DMS79 (cell line): ENCODE measurements at regions not wholly inside any gene's neighbourhood (a gene's known extent, or its start where the extent isn't known, plus 50 kb on each side); places are given as distances from the start of the nearest gene placed in this dataset.

Source experiments
- DNase-seq: peaks from one replicate; lab custom pipeline; 2025; lab: John Stamatoyannopoulos, UW

GRCh38 chr10:44198780-44199097 lies 186.2 kb downstream of the CXCL12 start:
- DNase-seq: no peak

- no peak for DNase-seq
These were observed 186.7 kb downstream of the CXCL12 start for GRCh38 chr10:44198096-44198779.

DNA sequence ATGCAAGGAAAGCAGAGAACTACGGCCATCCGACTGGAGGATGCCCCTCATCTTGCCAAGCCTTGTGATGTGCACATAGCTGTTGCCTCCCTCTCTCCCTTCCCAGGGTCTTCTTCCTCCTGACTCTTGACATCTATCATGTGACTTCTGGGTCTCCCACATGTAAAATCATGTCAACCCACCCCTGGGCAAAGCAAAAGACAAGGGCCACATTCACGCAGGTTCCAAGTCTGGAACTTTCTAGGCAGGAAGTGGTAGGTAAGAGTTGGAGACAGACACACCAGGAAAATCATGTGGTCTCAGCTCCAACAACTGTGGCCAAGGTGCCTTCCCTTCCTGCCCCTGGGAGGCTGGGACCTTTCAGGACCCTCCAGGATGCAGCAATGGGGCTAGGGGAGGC lies 187.3 kb downstream of the CXCL12 start:
- DNase-seq: no peak

DNA sequence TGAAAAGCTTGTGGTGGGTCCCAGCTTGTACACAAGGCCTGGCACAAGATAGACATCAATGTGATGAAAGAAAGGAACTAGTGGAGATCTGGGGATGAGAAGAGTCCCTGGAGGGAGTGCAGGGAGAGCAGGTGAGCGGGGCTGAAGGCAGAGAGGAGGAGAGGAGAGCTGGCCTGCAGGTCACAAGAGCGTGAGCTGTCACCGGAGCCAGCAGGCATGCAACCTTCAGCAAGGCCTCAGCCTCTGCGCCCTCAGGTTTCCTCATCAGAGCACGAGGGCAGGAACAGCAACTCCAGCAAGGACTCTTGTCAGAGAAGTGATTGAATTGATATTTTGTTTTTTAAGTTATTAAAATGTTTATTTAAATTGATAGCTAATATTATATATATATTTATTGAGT lies 188.6 kb downstream of the CXCL12 start:
- no peak for DNase-seq

- no peak for DNase-seq
These were observed 188.9 kb downstream of the CXCL12 start for GRCh38 chr10:44196008-44196320.

DNA sequence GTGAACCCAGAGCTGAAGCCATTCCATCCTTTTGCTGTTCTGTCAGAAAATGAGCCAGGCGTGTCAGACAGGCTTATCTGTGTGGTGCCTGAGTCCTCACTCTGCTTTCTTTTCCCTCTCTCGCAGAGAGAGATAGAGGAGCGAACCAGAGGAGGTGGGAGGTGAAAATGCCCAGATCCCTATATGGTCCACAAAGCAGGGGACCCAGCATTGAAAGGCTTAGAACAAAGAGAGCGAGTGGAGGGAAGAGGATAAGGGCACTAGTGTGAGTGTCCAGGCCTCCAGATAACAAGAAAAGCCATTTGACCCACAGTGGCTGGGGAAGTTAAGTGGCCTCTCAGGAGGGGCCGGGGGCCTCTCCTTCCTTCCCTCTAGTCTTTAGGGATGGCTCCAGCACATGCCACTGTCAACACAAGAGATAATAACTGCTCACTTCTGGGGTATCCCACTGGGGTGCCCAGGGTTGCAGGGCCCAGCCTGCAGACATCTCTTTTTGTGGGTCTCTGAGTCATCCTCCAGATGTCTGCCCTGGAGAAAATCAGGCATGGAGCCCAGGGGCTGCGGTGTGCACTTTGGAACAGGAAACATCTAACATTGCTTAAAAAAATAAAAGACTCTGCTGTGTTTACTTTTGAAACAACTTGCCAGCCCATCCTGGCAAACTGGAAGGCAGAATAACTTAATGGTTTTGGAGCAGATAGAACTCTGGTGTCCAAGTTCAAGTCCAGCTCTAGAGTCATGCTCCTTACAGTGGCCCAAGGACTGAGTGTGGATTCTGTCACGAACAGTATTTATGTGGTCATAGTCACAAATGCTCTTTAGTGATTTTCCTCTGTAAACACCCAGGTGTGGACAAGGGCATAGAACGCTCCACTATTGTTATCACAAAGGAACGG lies 189.5 kb downstream of the CXCL12 start:
- no peak for DNase-seq

DNA sequence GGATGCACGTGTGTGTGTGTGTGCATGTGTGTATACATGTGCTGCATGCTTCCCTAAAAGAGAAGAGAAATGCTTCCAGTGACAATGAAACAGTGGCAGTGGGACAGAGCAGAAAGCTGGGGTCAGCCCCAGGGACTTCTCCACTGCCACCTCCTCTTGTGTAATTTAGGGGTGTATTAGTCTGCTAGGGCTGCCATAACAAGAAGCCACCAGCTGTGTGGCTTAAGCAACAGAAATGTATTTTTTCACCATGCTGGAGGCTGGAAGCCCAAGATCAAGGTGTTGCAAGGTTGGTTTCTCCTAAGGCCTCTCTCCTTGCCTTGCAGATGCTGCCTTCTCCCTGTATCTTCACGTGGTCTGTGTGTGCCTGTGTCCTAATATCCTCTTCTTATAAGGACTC lies 190.5 kb downstream of the CXCL12 start:
- no peak for DNase-seq

GRCh38 chr10:44193567-44194220 lies 191.2 kb downstream of the CXCL12 start:
- no peak for DNase-seq

DNA sequence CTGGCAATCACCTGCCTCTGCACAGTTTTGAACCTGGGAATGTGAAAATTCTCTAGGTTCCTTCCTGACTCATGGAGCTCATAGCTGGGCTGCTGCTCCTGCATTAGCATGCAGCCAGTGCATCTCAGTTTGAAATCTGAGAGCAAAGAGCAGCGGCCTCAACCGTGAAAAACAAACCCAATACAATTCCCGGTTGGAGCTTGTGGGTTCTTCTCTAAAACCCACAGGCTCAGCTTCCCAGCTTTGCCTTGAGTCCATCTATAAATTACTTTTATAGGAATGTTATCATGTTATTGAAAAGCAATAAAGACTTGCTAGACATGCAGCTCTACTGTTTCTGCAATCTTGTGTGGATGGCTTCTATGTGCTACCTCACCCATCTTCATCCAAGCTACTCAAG lies 191.7 kb downstream of the CXCL12 start:
- no peak for DNase-seq

DNA sequence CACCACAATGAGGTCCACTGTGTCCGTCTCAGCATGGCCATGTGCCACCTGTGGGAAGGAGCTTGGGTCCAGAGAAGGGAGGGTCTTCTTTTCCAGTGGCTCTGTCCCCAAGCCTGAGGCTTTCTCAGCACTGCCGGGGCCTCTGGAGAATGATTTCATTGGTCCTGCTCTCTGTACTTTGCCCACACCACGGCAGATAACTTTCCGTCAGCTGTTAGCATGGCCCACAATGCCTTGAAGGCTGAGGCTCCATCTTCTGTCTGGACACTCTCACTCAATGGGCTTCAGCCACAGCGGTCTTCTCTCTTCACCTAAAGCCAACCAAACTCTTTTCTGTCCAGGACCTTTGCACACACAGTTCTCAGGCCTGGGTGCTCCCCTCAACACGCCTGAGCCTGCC lies 192.5 kb downstream of the CXCL12 start:
- DNase-seq: no peak

- no peak for DNase-seq
These were observed 194.4 kb downstream of the CXCL12 start for GRCh38 chr10:44190541-44190940.

DNA sequence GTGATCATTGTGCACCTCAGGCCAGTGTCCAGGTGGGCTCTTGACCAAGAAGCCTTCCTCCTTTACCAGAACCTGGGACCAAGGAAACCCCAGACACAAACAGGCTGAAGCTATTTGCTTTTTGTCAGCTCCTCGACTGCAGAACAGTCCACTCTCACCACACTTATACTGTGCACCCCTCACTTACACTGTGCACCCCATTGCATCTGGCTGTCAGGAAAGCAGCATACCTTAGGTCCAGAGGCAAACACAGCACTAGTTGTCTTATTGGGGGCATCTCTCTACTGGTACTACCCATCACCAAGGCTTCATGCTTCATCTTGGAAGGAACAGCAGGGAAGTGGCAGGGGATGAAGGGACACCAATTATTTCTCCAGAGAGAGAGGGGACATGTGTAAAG lies 198.1 kb downstream of the CXCL12 start:
- DNase-seq: no peak

DNA sequence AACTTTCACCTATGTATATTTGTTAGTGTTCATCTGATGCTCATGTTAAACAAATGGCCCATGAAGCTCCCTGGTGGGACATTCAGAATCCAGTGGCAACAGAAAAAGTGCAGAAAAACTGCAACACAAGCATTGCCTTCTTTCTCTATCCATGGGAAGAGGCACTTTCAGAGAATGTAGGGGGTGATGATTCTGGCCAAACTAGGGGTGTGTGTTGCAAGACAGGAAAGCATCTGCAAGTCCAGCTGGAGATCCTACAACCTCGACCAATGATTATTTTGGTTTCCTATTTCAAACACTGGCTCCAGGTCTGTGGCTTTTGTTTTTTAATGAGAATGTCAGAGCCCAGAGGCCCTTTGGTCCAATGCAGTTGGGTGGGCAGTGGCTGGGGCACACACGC lies 198.7 kb downstream of the CXCL12 start:
- no peak for DNase-seq

GRCh38 chr10:44185315-44185666 lies 199.6 kb downstream of the CXCL12 start:
- DNase-seq: no peak

DNA sequence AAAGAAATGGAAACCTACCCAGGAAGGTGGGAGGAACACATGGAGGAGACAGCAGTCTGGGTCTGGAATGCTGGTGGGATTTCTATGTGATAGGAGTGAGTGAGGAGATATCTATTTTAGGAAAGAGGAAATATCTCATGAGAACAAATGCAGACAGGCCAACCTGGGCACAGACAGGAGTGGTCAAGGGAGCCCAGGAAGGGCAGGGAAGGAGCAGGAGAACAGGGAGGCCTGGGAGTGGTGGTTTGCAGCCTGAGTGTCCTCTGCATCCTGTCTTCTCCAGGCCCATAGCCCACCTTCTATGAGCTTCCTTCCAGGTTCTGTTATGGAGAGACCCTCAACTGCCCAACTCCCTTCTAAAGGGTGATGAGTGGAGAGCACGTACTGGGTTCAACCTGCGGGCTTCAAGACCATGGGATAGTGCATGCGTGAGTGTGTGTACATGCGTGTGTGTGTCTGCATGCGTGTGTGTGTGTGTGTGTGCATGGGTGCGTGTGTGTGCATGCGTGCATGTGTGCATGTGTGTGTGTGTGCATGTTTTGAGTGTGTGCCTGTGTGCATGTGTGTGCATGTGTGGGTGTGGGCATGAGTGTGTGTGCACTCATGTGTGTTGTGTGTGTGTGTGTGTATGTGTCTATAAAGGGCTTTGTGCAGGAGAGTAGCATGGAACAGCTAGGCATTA lies 200.1 kb downstream of the CXCL12 start:
- no peak for DNase-seq

GRCh38 chr10:44183667-44184632 lies 200.9 kb downstream of the CXCL12 start:
- DNase-seq: no peak

- DNase-seq: no peak
These were observed 202.0 kb downstream of the CXCL12 start for GRCh38 chr10:44182909-44183308.

DNA sequence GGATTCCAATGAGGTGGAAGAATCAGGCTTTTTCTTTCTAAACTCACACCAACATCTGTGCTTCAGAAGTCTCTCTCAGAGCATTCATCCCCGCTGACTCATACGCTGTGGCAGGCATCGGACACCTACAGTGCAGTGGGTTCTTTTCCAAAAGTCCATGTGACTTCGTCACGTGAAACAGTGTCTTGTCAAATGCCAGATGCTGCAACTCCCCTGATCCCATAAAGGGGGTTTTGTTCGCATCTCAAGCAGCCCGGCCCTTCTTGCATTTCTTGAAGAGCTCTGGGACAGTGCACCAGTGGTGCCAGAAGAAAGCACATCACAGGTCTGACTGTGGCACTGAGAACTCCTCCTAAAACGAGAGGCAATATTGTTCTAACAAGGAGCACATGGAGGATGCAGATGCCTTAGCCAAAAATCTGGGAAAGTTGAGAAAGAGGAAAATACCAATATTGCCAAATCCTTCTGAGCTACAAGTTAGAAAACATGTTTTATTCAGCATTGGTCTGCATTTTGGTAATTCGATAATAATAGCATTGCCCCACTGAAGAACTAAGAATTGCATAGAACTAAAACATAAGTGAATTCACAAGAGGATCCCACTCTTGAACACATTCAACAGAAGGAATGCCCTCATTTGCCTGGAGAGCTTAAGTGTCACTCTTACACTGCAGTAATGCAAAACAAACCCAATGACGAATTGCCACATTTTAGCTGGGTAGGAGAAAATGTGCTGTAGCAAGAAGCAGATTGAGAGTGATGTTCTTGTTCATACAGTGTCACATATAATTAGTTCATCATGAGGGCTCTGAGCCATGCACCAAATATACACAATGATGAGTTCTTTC lies 204.4 kb downstream of the CXCL12 start:
- no peak for DNase-seq

DNA sequence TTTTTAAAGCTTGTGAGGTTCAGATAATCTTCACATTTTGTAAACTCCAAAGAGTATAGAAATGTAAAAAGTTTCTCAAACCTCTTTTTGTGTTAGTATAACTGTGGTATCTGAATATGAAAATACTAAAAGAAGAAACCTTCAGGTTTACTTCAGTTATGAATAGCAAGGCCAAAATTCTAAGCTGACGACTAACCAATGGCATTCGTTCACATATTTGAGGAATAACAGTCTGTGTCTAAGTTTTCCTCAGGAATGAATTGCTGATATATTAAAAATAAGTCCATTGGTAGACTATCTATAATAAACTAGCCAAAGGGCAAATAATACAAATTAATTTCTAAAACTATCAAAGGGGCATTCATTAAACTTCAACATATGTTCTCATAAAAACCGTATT lies 206.0 kb downstream of the CXCL12 start:
- no peak for DNase-seq

- no peak for DNase-seq
These were observed 206.6 kb downstream of the CXCL12 start for GRCh38 chr10:44178281-44178680.

GRCh38 chr10:44177610-44178009 lies 207.3 kb downstream of the CXCL12 start:
- no peak for DNase-seq
